Astrocyte of the cerebellum (primary cell): ENCODE measurements at regions not wholly inside any gene's neighbourhood (a gene's known extent, or its start where the extent isn't known, plus 50 kb on each side); places are given as distances from the start of the nearest gene placed in this dataset.

Experiments used
- DNase-seq: peaks from one replicate; pipeline ENCODE4 v3.0.0-alpha.2; 2011; ENCODE audit warnings: low read depth
- H3K4me3 ChIP-seq: 2 replicates; pipeline ENCODE4 v1.5.1; 2011; ENCODE audit warnings: mild to moderate bottlenecking, low read depth, low read length, moderate library complexity
- CTCF ChIP-seq: IDR thresholded peaks from 2 replicates; pipeline ENCODE4 v1.5.1; 2012; ENCODE audit warnings: low read length, low read depth, moderate library complexity, mild to moderate bottlenecking; ENCODE audit errors: missing control alignments
- in situ Hi-C: cut with HindIII; loops from 2 replicates; pipeline ENCODE4 v1.10.0; 2017; ENCODE audit warnings: low sequenced_read_pairs

GRCh38 chr17:72419866-72420774 lies 299.3 kb downstream of the SOX9 start:
- DNase-seq, result no peak
- H3K4me3 ChIP-seq, result no peak overlapping the region
- no peak for TF ChIP-seq CTCF
- in situ Hi-C loops, result no loop called here

- in situ Hi-C loops, result no loop called here
Observed at GRCh38 chr17:72420775-72421127, 299.9 kb downstream of the SOX9 start.

GRCh38 chr17:72421128-72422092 lies 300.6 kb downstream of the SOX9 start:
- peak; percentile 95 for DNase-seq
- in situ Hi-C loops, result no loop called here
- TF ChIP-seq CTCF, result no peak
- no peak overlapping the region for H3K4me3 ChIP-seq

More at GRCh38 chr17:72420775-72421127, 299.9 kb downstream of the SOX9 start:
- DNase-seq, result no peak
- no peak overlapping the region for H3K4me3 ChIP-seq
- no peak for TF ChIP-seq CTCF

GRCh38 chr17:72422204-72422504 lies 301.3 kb downstream of the SOX9 start:
- no peak for TF ChIP-seq CTCF
- no peak overlapping the region for H3K4me3 ChIP-seq
- in situ Hi-C loops, result no loop called here
- DNase-seq, result no peak

GRCh38 chr17:72422505-72423285 lies 301.9 kb downstream of the SOX9 start:
- H3K4me3 ChIP-seq, result no peak overlapping the region
- in situ Hi-C loops, result no loop called here
- DNase-seq, result peak; percentile 53
- TF ChIP-seq CTCF, result no peak

GRCh38 chr17:72423286-72423589 lies 302.4 kb downstream of the SOX9 start:
- in situ Hi-C loops, result no loop called here
- no peak overlapping the region for H3K4me3 ChIP-seq
- TF ChIP-seq CTCF, result no peak
- no peak for DNase-seq
